Heart left ventricle (tissue), 16 donors: ENCODE measurements at regions not wholly inside any gene's neighbourhood (a gene's known extent, or its start where the extent isn't known, plus 50 kb on each side); places are given as distances from the start of the nearest gene placed in this dataset.

ENCODE experiments used
- ATAC-seq, 4 donors: fragments of 200-7000 bp; cut with Tn5 transposase; one replicate each; pipeline ENCODE4 v1.9.1; 2020 to 2022; ENCODE audit warnings: moderate library complexity in 4 of 4, mild to moderate bottlenecking in 3 of 4, moderate number of reproducible peaks in 1 of 4
- DNase-seq, 5 donors: peaks; one replicate each; pipeline ENCODE4 v3.0.0-alpha.2; 2020
- H3K27ac ChIP-seq, 12 donors: fragments of 200-600 bp; sonication (generic) in 4 of 12; one replicate each; pipeline versions ENCODE4 v1.5.0 to v1.8.0; 2016 to 2022; ENCODE audit warnings: mild to moderate bottlenecking in 2 of 12
- H3K27me3 ChIP-seq, 9 donors: fragments of 200-600 bp; sonication (generic) in 2 of 9; one replicate each; pipeline versions ENCODE4 v1.5.1 to v1.8.0; 2016 to 2022; ENCODE audit warnings: mild to moderate bottlenecking in 3 of 9
- H3K36me3 ChIP-seq, 9 donors: fragments of 200-600 bp; sonication (generic) in 2 of 9; one replicate each; pipeline versions ENCODE4 v1.5.0 to v1.8.0; 2018 to 2022; ENCODE audit warnings: mild to moderate bottlenecking in 2 of 9
- H3K4me1 ChIP-seq, 12 donors: fragments of 200-600 bp; sonication (generic) in 4 of 12; one replicate each; pipeline versions ENCODE4 v1.5.0 to v1.8.0; 2016 to 2022; ENCODE audit warnings: mild to moderate bottlenecking in 3 of 12
- H3K4me3 ChIP-seq, 12 donors: fragments of 200-600 bp; sonication (generic) in 4 of 12; one replicate each; pipeline versions ENCODE4 v1.5.0 to v1.8.0; 2017 to 2022; ENCODE audit warnings: mild to moderate bottlenecking in 9 of 12, moderate library complexity in 4 of 12
- H3K9me3 ChIP-seq, 12 donors: fragments of 200-600 bp; sonication (generic) in 4 of 12; one replicate each; pipeline versions ENCODE4 v1.5.0 to v1.8.0; 2016 to 2022; ENCODE audit warnings: mild to moderate bottlenecking in 1 of 12
- CTCF ChIP-seq, 12 donors: fragments of 200-600 bp; sonication (generic) in 4 of 12; IDR thresholded peaks; one replicate each; pipeline versions ENCODE4 v1.5.0 to v1.8.0; 2018 to 2022; ENCODE audit warnings: antibody characterized with exemption in 12 of 12, mild to moderate bottlenecking in 5 of 12
- POLR2A ChIP-seq, 2 donors: fragments of 450-650 bp; IDR thresholded peaks; one replicate each; pipeline ENCODE4 v1.6.1; 2017; ENCODE audit warnings: antibody characterized with exemption in 2 of 2, mild to moderate bottlenecking in 2 of 2, moderate library complexity in 2 of 2
- WGBS, 4 donors: extraction: QIAGEN DNeasy Blood & Tissue Kit in 2 of 4; methylation state at CpG; one replicate each; pipeline versions ENCODE4 v1.1.5 to v1.1.7; 2013 to 2018; 5-methylcytosine and 5-hydroxymethylcytosine counted together
- intact Hi-C, 10 donors: fragments of 100-400 bp; cut with DNase I; formaldehyde crosslinking; loops; one replicate each; pipeline versions ENCODE4 v1.11.1 to v1.14.2; 2022
- donor health status: ischemic (EF 13 %, LVEDD 7.1; RV severe dilation, severe dysfunction).
- donor health status: healthy with polysubstance abuse.
- donor health status: DM: no; HTN: yes; CAD: no.
- donor health status: DM: no; HTN: no; CAD: no.
- donor health status: ischemic (EF 25% LVEDD 6.9; RV normal size, moderate dysfunction).
- donor health status: ischemic (EF 25% LVEDD 5.7; RV mildly dilated, moderate dysfunction).
- donor health status: healthy.
- donor health status: DM: yes; HTN: yes; CAD: no.
- donor health status: ischemic (EF 35%, LVEDD 5.7; RV mildly dilated, moderate dysfunction).
- donor health status: nonischemic (EF 11% LVEDD 7.7; RV severe dilation, severe dysfunction).
- donor health status: DM: yes; HTN: yes; CAD: no.
- donor health status: PGD.
- donor health status: ischemic (EF 29% LVEDD 5.4; RV normal size, mild dysfunction).
- donor health status: nonischemic (EF 23%, LVEDD 6.1; RV moderate dilation, normal function).

- H3K27me3 ChIP-seq: peaks cover 0 to 48% (median 8%) of the 10 kb centered on the region in 9 donors
- no peak for ATAC-seq
- no peak for DNase-seq
- no peaks in the 10 kb centered on the region for H3K36me3 ChIP-seq
- WGBS, 4 donors: 83 to 86% (median 83%) methylated on average over 6 of the region's 6 CpGs
- H3K4me3 ChIP-seq: no peak overlapping the region
- TF ChIP-seq POLR2A (IDR thresholded peaks at IDR 0.05): no peak
- TF ChIP-seq CTCF (IDR thresholded peaks at IDR 0.05): no peak
- no peak overlapping the region for H3K27ac ChIP-seq
- no peaks in the 10 kb centered on the region for H3K4me1 ChIP-seq
- intact Hi-C loops: no loop called here
- no peaks in the 10 kb centered on the region for H3K9me3 ChIP-seq
Measured at GRCh38 chr2:16104315-16104948, 164.1 kb downstream of the MYCN start.

DNA sequence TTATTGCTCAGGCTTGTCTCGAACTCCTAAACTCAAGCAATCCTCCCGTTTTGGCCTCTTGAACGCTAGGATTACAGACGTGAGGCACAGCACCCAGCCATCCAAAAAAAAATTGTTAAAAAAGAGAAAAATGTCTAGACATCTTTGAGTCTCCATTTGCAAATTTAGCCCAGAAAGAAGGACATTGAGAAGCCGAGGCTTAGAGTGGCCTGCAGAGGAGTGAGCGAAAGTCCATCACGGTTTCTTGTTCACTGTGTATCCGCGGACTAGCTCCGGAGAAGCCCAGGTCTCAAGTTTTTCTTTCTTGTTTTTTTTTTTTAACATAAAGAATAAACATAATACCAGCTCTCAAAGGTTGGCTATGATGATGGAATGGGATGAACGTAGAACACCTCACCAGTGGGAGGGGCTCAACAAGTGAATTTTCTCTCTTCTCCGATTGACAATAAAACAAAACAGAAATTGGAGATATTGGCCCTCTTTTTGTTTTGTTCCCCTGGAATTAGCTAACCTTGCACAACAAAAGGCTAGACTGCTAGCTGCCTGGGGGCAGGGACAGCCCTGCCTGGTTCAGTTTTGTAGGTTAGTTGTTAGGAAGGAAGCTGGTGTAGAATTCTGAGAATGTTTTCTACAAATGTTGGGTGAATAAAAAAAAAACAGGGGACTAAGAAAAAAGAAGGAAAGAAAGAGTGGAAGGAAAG is 163.4 kb downstream of the MYCN start:
- H3K36me3 ChIP-seq: no peaks in the 10 kb centered on the region
- TF ChIP-seq POLR2A (IDR thresholded peaks at IDR 0.05) (no peak), CTCF (IDR thresholded peaks at IDR 0.05) (no peak)
- H3K27ac ChIP-seq: no peak overlapping the region
- WGBS, 4 donors: 90 to 93% (median 92%) methylated on average over 12 of the region's 12 CpGs
- H3K27me3 ChIP-seq: peaks cover 0 to 48% (median 8%) of the 10 kb centered on the region in 9 donors
- H3K4me3 ChIP-seq: no peak overlapping the region
- no peaks in the 10 kb centered on the region for H3K9me3 ChIP-seq
- no peaks in the 10 kb centered on the region for H3K4me1 ChIP-seq
- DNase-seq (no peak), ATAC-seq (no peak)
- intact Hi-C loops: no loop called here

DNA sequence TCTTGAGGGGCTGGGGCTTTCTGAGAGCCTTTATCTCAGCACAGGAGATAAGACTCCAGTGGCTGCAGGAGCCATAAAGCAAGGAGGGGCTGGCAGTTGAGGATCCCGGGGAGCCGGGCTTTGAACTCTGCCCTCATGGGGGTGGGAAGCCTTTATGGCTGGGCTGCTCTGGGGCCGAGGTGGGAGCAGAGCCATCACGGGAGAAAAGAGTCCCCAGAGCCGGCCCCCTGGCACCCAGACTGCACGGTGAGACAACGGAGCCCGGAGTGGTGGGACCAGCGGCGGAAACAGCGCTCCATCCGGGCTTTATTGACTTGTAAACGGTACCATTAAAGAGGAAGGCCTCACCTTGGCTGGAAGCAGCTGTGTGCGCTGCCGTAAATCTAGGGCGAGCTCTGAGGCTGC is 162.6 kb downstream of the MYCN start:
- DNase-seq: no peak
- Histone ChIP-seq H3K9me3 (no peaks in the 10 kb centered on the region), H3K27me3 (peaks cover 0 to 48% (median 8%) of the 10 kb centered on the region in 9 donors), H3K27ac (no peak overlapping the region), H3K36me3 (no peaks in the 10 kb centered on the region), H3K4me1 (no peaks in the 10 kb centered on the region), H3K4me3 (no peak overlapping the region)
- 46 to 64% (median 50%) methylated on average over 14 to 16 of the region's 16 CpGs for WGBS, 4 donors
- intact Hi-C loops: no loop called here
- no peak for ATAC-seq
- TF ChIP-seq CTCF (IDR thresholded peaks at IDR 0.05) (no peak), POLR2A (IDR thresholded peaks at IDR 0.05) (no peak)

DNA sequence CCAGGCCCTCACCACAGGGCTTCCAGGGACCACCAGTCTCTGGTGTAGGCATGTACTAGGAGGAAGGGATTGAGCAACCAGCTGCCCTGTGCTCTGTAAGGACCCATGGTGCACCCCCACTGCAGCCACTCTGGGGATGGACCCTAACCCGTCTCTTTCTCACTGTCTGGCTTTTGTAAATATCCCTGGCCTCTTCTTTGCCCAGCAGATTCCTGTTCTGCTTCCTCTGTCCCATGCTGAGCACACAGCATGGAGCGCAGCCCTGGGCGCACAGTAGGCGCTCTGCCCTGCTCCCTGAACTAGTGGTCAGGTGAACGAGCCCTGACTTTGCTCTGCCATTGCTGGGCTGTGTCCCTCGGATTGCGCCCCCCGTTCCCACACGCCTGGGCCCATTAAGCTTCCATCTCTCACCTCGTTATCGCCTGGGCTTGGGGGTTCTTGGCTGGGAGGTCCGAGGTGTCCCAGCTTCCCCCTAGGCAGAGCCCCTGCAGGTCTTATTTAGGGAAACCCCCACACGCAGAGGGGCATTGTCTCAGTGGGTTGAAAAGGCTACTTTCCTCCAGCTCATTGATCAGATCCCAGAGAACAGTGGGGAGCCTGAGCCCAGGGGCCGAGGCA is 162.1 kb downstream of the MYCN start:
- H3K4me1 ChIP-seq: no peaks in the 10 kb centered on the region
- TF ChIP-seq CTCF (IDR thresholded peaks at IDR 0.05) (no peak), POLR2A (IDR thresholded peaks at IDR 0.05) (no peak)
- intact Hi-C loops: no loop called here
- WGBS, 4 donors: 68 to 80% (median 78%) methylated on average over 11 to 14 of the region's 14 CpGs
- peaks cover 0 to 48% (median 8%) of the 10 kb centered on the region in 9 donors for H3K27me3 ChIP-seq
- H3K36me3 ChIP-seq: no peaks in the 10 kb centered on the region
- no peaks in the 10 kb centered on the region for H3K9me3 ChIP-seq
- no peak overlapping the region for H3K27ac ChIP-seq
- ATAC-seq (no peak), DNase-seq (no peak)
- H3K4me3 ChIP-seq: no peak overlapping the region
